B cell (primary cell): ENCODE measurements at regions not wholly inside any gene's neighbourhood (a gene's known extent, or its start where the extent isn't known, plus 50 kb on each side); places are given as distances from the start of the nearest gene placed in this dataset.

ENCODE experiments used
- EZH2 ChIP-seq: IDR thresholded peaks from 2 replicates; pipeline ENCODE4 v1.6.1; 2012; ENCODE audit warnings: borderline replicate concordance, low read depth, mild to moderate bottlenecking, moderate library complexity, low read length; ENCODE audit not compliant: insufficient read depth, poor library complexity, severe bottlenecking
- TF ChIP-seq, protein P1 (sequence below): fragments of 200-600 bp; IDR thresholded peaks from one replicate; pipeline ENCODE4 v1.8.0; 2022; ENCODE audit warnings: antibody characterized with exemption, mild to moderate bottlenecking

DNA sequence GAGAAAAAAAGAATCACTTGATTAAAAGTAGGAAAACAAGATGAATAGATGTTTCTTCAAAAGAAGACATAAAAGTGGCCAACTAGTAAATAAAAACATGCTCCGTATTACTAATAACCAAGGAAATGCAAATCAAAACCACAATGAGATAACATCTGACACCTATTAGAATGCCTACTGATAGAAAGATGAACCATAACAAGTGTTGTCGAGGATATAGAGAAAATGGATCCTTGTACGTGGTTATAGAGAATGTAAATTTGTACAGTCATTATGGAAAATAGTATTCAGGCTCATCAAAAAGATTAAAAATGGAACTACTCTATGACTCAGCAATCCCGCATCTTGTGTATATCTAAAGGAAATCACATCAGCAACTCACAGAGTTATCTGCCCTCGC, 415.8 kb upstream of the SLITRK5 start:
- TF ChIP-seq, protein P1, sequence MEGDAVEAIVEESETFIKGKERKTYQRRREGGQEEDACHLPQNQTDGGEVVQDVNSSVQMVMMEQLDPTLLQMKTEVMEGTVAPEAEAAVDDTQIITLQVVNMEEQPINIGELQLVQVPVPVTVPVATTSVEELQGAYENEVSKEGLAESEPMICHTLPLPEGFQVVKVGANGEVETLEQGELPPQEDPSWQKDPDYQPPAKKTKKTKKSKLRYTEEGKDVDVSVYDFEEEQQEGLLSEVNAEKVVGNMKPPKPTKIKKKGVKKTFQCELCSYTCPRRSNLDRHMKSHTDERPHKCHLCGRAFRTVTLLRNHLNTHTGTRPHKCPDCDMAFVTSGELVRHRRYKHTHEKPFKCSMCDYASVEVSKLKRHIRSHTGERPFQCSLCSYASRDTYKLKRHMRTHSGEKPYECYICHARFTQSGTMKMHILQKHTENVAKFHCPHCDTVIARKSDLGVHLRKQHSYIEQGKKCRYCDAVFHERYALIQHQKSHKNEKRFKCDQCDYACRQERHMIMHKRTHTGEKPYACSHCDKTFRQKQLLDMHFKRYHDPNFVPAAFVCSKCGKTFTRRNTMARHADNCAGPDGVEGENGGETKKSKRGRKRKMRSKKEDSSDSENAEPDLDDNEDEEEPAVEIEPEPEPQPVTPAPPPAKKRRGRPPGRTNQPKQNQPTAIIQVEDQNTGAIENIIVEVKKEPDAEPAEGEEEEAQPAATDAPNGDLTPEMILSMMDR: no peak
- no peak for TF ChIP-seq EZH2
